Astrocyte of the spinal cord (primary cell): ENCODE measurements at regions not wholly inside any gene's neighbourhood (a gene's known extent, or its start where the extent isn't known, plus 50 kb on each side); places are given as distances from the start of the nearest gene placed in this dataset.

Experiments used
- DNase-seq: peaks from one replicate; pipeline ENCODE4 v3.0.0; 2011; ENCODE audit warnings: low read depth, low spot score
- H3K4me3 ChIP-seq: 2 replicates; pipeline ENCODE4 v1.5.1; 2011; ENCODE audit warnings: low read depth, mild to moderate bottlenecking, low read length, moderate library complexity
- in situ Hi-C: cut with HindIII; loops from 2 replicates; pipeline ENCODE4 v1.10.0; 2017; ENCODE audit warnings: low sequenced_read_pairs
- TF ChIP-seq, protein P1 (sequence below): IDR thresholded peaks from 2 replicates; pipeline ENCODE4 v1.5.1; 2012; ENCODE audit warnings: low read depth, mild to moderate bottlenecking, low read length, inconsistent platforms

DNA sequence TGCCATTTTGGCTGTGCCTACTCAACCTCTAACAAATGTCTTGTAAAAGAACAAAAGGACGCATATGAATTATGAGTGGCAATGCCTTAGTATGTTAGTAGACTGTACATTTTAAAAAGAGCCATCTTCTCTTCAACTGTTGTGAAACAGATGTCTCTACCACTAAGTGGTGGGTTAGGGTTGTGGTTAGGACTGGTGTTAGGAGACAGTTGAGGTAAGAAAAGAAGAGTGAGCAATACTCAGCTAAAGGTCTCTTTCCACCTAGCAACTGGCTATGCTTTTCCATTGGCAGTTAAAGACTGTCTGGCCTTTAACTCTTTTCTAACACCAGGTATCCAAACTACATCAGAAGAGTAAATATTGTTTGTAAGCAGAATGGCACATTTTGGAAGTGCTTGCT, 221.7 kb upstream of the TBC1D5 start:
- TF ChIP-seq, protein P1, sequence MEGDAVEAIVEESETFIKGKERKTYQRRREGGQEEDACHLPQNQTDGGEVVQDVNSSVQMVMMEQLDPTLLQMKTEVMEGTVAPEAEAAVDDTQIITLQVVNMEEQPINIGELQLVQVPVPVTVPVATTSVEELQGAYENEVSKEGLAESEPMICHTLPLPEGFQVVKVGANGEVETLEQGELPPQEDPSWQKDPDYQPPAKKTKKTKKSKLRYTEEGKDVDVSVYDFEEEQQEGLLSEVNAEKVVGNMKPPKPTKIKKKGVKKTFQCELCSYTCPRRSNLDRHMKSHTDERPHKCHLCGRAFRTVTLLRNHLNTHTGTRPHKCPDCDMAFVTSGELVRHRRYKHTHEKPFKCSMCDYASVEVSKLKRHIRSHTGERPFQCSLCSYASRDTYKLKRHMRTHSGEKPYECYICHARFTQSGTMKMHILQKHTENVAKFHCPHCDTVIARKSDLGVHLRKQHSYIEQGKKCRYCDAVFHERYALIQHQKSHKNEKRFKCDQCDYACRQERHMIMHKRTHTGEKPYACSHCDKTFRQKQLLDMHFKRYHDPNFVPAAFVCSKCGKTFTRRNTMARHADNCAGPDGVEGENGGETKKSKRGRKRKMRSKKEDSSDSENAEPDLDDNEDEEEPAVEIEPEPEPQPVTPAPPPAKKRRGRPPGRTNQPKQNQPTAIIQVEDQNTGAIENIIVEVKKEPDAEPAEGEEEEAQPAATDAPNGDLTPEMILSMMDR: no peak
- H3K4me3 ChIP-seq: no peak overlapping the region
- in situ Hi-C loops: no loop called here
- DNase-seq: no peak

DNA sequence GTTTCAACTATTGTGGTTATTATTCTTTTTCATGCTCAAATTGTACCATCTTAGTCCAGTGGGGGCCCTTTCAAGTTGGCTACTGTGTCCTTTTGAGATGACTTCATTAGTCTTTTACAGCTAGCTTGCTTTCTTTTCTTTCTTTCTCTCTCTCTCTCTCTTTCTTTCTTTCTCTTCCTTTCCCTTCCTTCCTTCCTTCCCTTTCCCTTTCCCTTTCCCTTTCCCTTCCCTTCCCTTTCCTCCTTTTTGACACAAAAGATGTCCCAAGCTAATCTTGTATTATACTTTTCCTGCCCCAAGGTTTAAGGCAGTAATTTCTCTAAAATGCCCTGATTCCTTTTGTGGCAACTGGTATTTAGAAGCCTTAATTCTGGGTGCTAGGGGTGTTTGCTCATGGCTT, 213.0 kb upstream of the TBC1D5 start:
- in situ Hi-C loops: no loop called here
- TF ChIP-seq, protein P1: no peak
- no peak for DNase-seq
- no peak overlapping the region for H3K4me3 ChIP-seq

DNA sequence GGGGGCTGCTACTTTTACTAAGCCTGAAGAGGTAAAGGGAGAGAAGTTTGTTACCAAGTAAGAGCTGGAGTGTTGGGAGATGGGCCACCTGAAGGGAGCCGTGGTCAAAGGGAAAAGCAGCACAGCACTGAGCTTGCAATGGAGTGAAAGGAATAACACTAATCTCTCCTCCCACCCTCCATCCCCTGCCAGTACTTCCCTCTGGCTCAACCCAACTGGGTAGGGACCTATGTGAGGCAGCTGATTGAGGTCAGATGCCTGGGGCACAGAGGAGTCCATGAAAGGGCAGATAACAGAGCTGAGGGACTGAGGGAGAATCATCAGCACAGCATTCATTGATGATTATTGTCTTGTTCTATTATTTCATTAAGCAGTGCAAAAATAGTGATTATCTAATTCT, 212.4 kb upstream of the TBC1D5 start:
- in situ Hi-C loops: no loop called here
- no peak overlapping the region for H3K4me3 ChIP-seq
- TF ChIP-seq, protein P1: no peak
- DNase-seq: no peak

DNA sequence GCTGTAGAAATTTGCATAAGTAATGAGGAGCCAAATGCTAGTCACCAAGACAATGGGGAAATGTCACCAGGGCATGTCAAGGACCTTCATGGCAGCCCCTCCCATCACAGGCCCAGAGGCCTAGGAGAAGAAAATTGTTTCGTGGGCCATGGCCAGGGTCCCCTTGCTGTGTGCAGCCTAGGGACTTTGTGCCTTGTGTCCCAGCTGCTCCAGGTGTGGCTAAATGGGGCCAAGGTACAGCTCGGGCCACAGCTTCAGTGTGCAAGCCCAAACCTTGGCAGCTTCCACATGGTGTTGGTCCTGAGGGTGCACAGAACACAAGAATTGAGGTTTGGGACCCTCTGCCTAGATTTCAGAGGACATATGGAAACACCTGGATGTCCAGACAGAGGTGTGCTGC, 208.8 kb upstream of the TBC1D5 start:
- TF ChIP-seq, protein P1: no peak
- no peak overlapping the region for H3K4me3 ChIP-seq
- in situ Hi-C loops: no loop called here
- DNase-seq: no peak

DNA sequence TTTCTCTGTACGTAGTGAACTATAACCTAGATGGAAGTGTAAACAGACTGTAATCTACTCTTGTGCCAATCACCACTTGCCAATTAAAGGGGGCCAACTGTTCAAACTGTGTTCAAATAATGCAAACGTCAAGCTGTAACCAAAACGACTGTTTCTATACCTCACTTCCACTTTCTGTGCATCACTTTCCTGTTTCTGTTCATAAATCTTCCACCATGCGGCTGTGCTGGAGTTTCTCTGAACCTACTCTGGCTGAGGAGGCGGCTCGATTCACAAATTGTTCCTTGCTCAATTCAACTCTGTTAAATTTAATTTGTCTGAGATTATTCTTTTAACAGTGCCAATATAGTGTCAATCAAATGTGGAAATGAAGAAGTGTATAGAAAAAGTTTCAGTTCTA, 206.7 kb upstream of the TBC1D5 start:
- TF ChIP-seq, protein P1: no peak
- in situ Hi-C loops: no loop called here
- H3K4me3 ChIP-seq: no peak overlapping the region
- no peak for DNase-seq

DNA sequence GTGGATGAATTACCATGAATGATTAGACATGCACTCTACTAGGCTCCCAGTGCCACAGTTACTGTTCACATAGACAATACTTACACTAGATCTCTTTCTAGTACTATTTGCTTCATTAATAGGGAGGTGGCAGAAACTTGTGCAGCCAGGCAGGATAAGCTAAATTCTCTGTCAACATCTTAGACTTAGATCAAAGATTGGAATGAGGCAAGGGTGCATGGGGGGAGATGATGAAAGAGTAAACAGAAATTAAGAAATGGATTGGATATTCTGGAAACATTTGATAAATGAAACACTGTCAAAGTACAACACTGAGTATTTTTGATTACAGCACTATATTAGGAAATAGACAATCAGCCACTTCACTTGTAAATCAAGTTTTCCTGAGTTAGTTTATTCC, 205.4 kb upstream of the TBC1D5 start:
- TF ChIP-seq, protein P1: no peak
- in situ Hi-C loops: no loop called here
- DNase-seq: no peak
- H3K4me3 ChIP-seq: no peak overlapping the region

DNA sequence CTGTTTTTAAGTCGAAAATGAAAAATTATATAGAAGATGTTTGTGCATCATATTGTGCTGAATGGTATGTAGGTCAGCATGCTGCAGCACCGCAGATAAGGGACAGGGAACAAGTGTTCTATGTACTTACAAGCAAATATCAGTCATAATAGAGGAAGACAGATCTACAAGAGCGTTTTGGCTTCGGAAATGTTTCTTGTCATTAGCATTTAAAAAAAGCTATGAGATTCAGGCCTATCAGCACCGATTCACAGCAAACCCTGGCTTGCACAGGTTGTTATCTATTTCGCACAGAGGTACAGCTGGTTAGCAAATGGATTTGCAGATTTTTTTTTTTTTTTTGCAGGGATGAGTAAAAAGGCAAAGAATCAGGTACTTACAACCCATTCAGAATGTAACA, 204.2 kb upstream of the TBC1D5 start:
- no peak overlapping the region for H3K4me3 ChIP-seq
- TF ChIP-seq, protein P1: no peak
- in situ Hi-C loops: no loop called here
- no peak for DNase-seq
